ENCODE measurements at regions not wholly inside any gene's neighbourhood (a gene's known extent, or its start where the extent isn't known, plus 50 kb on each side); places are given as distances from the start of the nearest gene placed in this dataset.

DNA sequence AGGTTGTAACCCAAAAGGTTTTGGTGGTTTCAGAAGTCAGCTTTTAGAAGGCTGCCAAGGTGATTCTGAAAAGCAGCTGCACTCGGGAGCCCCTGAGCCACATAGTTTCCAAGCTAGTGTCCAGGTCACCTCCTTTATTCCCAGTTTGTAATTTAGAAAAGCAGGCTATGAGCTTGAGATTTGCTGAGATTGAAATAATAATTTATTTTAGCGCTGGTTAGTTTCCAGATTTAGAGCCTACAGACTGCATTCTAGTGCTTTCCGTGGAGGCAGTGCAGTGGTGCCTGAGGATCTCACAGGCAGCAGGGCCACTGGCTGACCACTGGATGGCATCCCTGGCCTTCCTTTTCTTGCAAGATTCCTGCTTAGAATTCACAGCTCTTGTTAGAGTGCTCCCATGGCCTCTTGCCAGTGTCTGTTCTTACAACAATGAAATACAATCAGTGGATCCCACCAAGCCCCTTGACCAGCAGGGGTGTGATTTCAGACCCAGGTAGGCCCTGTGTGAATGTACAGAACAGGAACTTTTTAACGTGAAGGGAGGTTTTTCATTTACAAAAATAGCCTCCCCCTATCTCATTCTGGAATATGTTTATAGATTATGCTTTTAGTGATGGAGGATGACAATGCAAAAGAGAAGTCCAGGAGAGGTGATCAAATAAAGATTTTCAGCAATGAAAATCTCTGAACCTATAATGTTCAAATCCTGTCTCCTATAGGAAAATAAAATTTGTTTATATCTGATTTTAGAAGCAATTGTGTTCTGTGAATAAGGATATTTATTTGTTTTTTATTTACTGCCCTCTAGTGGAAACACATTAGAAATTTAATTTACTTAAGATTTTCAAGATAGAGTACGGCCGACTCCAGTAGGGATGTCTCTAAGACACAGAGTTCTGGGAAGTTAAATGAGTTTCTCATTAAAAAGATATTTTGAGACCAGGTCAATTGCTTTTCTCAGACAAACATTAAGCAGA is 362.1 kb upstream of the STXBP6 start:
- Histone ChIP-seq H3K4me3 (ENCODE audit: insufficient read depth, low read length) (no peak overlapping the region), H3K4me1 (ENCODE audit: insufficient read depth, low read length) (no peaks in the 10 kb centered on the region), H3K79me2 (ENCODE audit: insufficient read depth, low read length) (no peaks in the 10 kb centered on the region), H3K27ac (ENCODE audit: low read depth, low read length) (no peak overlapping the region), H3K9me3 (ENCODE audit: low read depth, low read length) (peaks cover 2% of the 10 kb centered on the region), H3K36me3 (ENCODE audit: insufficient read depth, low read length) (no peaks in the 10 kb centered on the region), H2AFZ (ENCODE audit: low read length) (no peak overlapping the region), H4K20me1 (ENCODE audit: insufficient read depth, low read length) (no peaks in the 10 kb centered on the region), H3K27me3 (ENCODE audit: insufficient read depth, low read length) (no peaks in the 10 kb centered on the region), H3K4me2 (ENCODE audit: insufficient read depth, low read length) (no peak overlapping the region)
- DNase-seq (ENCODE audit: insufficient read length, low spot score, missing footprints) = peak; percentile 31
- TF ChIP-seq, protein P1, sequence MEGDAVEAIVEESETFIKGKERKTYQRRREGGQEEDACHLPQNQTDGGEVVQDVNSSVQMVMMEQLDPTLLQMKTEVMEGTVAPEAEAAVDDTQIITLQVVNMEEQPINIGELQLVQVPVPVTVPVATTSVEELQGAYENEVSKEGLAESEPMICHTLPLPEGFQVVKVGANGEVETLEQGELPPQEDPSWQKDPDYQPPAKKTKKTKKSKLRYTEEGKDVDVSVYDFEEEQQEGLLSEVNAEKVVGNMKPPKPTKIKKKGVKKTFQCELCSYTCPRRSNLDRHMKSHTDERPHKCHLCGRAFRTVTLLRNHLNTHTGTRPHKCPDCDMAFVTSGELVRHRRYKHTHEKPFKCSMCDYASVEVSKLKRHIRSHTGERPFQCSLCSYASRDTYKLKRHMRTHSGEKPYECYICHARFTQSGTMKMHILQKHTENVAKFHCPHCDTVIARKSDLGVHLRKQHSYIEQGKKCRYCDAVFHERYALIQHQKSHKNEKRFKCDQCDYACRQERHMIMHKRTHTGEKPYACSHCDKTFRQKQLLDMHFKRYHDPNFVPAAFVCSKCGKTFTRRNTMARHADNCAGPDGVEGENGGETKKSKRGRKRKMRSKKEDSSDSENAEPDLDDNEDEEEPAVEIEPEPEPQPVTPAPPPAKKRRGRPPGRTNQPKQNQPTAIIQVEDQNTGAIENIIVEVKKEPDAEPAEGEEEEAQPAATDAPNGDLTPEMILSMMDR (IDR thresholded peaks at IDR 0.05; ENCODE audit: extremely low read depth, low read depth, low read length) = peak; percentile 27

DNA sequence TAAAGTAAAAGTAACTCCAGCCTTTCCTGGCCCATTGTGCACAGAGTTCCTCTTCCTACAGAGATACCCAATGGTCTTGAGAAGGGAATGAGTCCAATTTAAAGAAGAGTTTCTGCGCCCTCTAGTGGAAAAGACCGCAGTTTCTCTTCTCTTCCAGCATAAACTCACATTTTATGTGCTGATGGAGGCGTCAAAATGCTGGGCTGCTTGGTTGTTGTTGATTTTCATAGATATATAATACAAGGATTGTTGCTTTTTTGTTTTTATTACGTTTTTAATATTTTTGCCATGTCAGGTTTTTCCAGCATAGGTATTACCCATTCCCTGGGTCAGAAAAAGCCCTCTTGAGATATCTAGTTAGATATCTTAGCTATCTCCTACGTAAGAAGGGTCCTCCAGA is 356.9 kb upstream of the STXBP6 start:
- no peaks in the 10 kb centered on the region for H3K79me2 ChIP-seq (ENCODE audit: insufficient read depth, low read length)
- no peaks in the 10 kb centered on the region for H4K20me1 ChIP-seq (ENCODE audit: insufficient read depth, low read length)
- no peaks in the 10 kb centered on the region for H3K27me3 ChIP-seq (ENCODE audit: insufficient read depth, low read length)
- H3K4me3 ChIP-seq (ENCODE audit: insufficient read depth, low read length) = no peak overlapping the region
- DNase-seq (ENCODE audit: insufficient read length, low spot score, missing footprints) = no peak
- H3K36me3 ChIP-seq (ENCODE audit: insufficient read depth, low read length) = no peaks in the 10 kb centered on the region
- no peak overlapping the region for H3K27ac ChIP-seq (ENCODE audit: low read depth, low read length)
- H3K4me2 ChIP-seq (ENCODE audit: insufficient read depth, low read length) = no peak overlapping the region
- H2AFZ ChIP-seq (ENCODE audit: low read length) = no peak overlapping the region
- peaks cover 5% of the 10 kb centered on the region for H3K9me3 ChIP-seq (ENCODE audit: low read depth, low read length)
- no peaks in the 10 kb centered on the region for H3K4me1 ChIP-seq (ENCODE audit: insufficient read depth, low read length)
- TF ChIP-seq, protein P1 (IDR thresholded peaks at IDR 0.05; ENCODE audit: extremely low read depth, low read depth, low read length) = peak; percentile 39

DNA sequence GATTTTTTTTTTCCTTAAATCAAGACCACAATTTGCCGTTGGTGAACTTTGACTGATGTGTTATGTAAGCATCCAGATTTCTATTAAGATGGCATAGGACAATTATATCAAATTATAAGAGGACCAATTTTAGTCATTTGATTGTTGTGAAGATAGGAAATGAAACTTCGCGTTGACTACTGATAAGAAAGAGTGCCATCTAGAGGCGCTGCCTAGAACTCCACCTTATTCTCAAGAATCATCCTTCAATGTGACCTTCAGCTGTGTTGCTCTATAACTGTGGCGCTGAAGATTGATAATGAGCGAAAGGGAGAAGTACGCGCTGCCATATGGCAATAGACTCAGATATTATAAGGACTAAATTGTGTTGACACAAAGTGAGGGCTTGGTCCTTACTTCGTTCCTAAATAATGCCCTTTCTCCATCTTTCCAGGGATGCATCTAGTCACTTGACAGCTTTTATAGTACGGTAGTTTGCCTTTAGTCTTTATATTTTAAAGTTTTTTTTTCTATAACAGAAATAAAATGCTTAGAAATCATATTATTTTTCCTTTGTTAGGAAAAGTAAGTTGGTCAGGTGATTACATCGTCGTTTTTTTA is 350.8 kb upstream of the STXBP6 start:
- H3K79me2 ChIP-seq (ENCODE audit: insufficient read depth, low read length) = no peaks in the 10 kb centered on the region
- no peak overlapping the region for H2AFZ ChIP-seq (ENCODE audit: low read length)
- H3K36me3 ChIP-seq (ENCODE audit: insufficient read depth, low read length) = no peaks in the 10 kb centered on the region
- H3K9me3 ChIP-seq (ENCODE audit: low read depth, low read length) = no peaks in the 10 kb centered on the region
- H3K4me2 ChIP-seq (ENCODE audit: insufficient read depth, low read length) = no peak overlapping the region
- H3K27me3 ChIP-seq (ENCODE audit: insufficient read depth, low read length) = no peaks in the 10 kb centered on the region
- DNase-seq (ENCODE audit: insufficient read length, low spot score, missing footprints) = no peak
- H4K20me1 ChIP-seq (ENCODE audit: insufficient read depth, low read length) = no peaks in the 10 kb centered on the region
- H3K4me1 ChIP-seq (ENCODE audit: insufficient read depth, low read length) = no peaks in the 10 kb centered on the region
- H3K27ac ChIP-seq (ENCODE audit: low read depth, low read length) = no peak overlapping the region
- H3K4me3 ChIP-seq (ENCODE audit: insufficient read depth, low read length) = no peak overlapping the region
- TF ChIP-seq, protein P1 (IDR thresholded peaks at IDR 0.05; ENCODE audit: extremely low read depth, low read depth, low read length) = peak; percentile 74

DNA sequence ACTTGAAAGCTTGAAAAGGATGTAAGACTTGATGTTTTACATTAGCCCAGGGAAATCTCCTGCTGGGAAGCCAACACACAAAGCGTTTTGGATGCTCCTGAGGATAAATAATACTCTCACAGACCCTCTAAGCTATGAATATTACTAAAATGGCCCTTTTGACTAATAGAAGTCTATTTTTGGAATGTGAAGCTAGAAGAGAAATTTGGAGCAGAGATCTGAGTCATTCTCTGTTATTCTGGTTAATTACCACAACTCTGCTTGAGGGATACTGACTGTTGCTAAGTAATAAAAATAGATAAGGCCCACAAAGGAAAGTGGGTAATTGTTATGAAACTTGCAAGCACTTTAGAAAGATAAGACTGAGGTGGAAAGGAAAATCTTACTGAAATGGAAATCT is 346.2 kb upstream of the STXBP6 start:
- H3K79me2 ChIP-seq (ENCODE audit: insufficient read depth, low read length) = no peaks in the 10 kb centered on the region
- no peaks in the 10 kb centered on the region for H3K4me1 ChIP-seq (ENCODE audit: insufficient read depth, low read length)
- no peak overlapping the region for H3K27ac ChIP-seq (ENCODE audit: low read depth, low read length)
- H2AFZ ChIP-seq (ENCODE audit: low read length) = no peak overlapping the region
- no peaks in the 10 kb centered on the region for H3K9me3 ChIP-seq (ENCODE audit: low read depth, low read length)
- no peak overlapping the region for H3K4me2 ChIP-seq (ENCODE audit: insufficient read depth, low read length)
- DNase-seq (ENCODE audit: insufficient read length, low spot score, missing footprints) = no peak
- H3K27me3 ChIP-seq (ENCODE audit: insufficient read depth, low read length) = no peaks in the 10 kb centered on the region
- no peaks in the 10 kb centered on the region for H4K20me1 ChIP-seq (ENCODE audit: insufficient read depth, low read length)
- H3K4me3 ChIP-seq (ENCODE audit: insufficient read depth, low read length) = no peak overlapping the region
- no peaks in the 10 kb centered on the region for H3K36me3 ChIP-seq (ENCODE audit: insufficient read depth, low read length)
- TF ChIP-seq, protein P1 (IDR thresholded peaks at IDR 0.05; ENCODE audit: extremely low read depth, low read depth, low read length) = no peak

All from osteoblast (primary cell).